ENCODE measurements at regions not wholly inside any gene's neighbourhood (a gene's known extent, or its start where the extent isn't known, plus 50 kb on each side); places are given as distances from the start of the nearest gene placed in this dataset.

- Mint-ChIP-seq H3K4me1 (no peaks in the 10 kb centered on the region), H3K27ac (ENCODE audit: unreplicated experiment) (no peak overlapping the region), H3K4me3 (no peak overlapping the region), H3K9me3 (peaks cover 2% of the 10 kb centered on the region), H3K27me3 (ENCODE audit: low read depth) (no peaks in the 10 kb centered on the region), H3K36me3 (ENCODE audit: low read depth) (no peaks in the 10 kb centered on the region)
- no peak for DNase-seq (ENCODE audit: low read depth, low spot score)
- no peak for TF ChIP-seq CTCF (conservative IDR thresholded peaks at IDR 0.05)
These were observed 167.4 kb upstream of the SMAD3 start for GRCh38 chr15:66897971-66898370.

- peaks cover 2% of the 10 kb centered on the region for H3K9me3 Mint-ChIP-seq
- TF ChIP-seq CTCF (conservative IDR thresholded peaks at IDR 0.05): no peak
- H3K27ac Mint-ChIP-seq (ENCODE audit: unreplicated experiment): no peak overlapping the region
- H3K27me3 Mint-ChIP-seq (ENCODE audit: low read depth): no peaks in the 10 kb centered on the region
- H3K4me1 Mint-ChIP-seq: no peaks in the 10 kb centered on the region
- no peaks in the 10 kb centered on the region for H3K36me3 Mint-ChIP-seq (ENCODE audit: low read depth)
- H3K4me3 Mint-ChIP-seq: no peak overlapping the region
- DNase-seq (ENCODE audit: low read depth, low spot score): no peak
These were observed 166.6 kb upstream of the SMAD3 start for GRCh38 chr15:66898656-66899386.

GRCh38 chr15:66899555-66900350 lies 165.6 kb upstream of the SMAD3 start:
- H3K9me3 Mint-ChIP-seq: peaks cover 2% of the 10 kb centered on the region
- H3K4me1 Mint-ChIP-seq: no peaks in the 10 kb centered on the region
- no peak for DNase-seq (ENCODE audit: low read depth, low spot score)
- H3K36me3 Mint-ChIP-seq (ENCODE audit: low read depth): no peaks in the 10 kb centered on the region
- H3K4me3 Mint-ChIP-seq: no peak overlapping the region
- H3K27ac Mint-ChIP-seq (ENCODE audit: unreplicated experiment): no peak overlapping the region
- no peaks in the 10 kb centered on the region for H3K27me3 Mint-ChIP-seq (ENCODE audit: low read depth)
- no peak for TF ChIP-seq CTCF (conservative IDR thresholded peaks at IDR 0.05)

- Mint-ChIP-seq H3K4me1 (no peaks in the 10 kb centered on the region), H3K36me3 (ENCODE audit: low read depth) (no peaks in the 10 kb centered on the region), H3K27ac (ENCODE audit: unreplicated experiment) (no peak overlapping the region), H3K27me3 (ENCODE audit: low read depth) (no peaks in the 10 kb centered on the region), H3K9me3 (peaks cover 2% of the 10 kb centered on the region), H3K4me3 (no peak overlapping the region)
- TF ChIP-seq CTCF (conservative IDR thresholded peaks at IDR 0.05): no peak
- no peak for DNase-seq (ENCODE audit: low read depth, low spot score)
These were observed 164.7 kb upstream of the SMAD3 start for GRCh38 chr15:66900586-66901310.

GRCh38 chr15:66901336-66902100 lies 163.9 kb upstream of the SMAD3 start:
- H3K4me3 Mint-ChIP-seq: no peak overlapping the region
- H3K27me3 Mint-ChIP-seq (ENCODE audit: low read depth): no peaks in the 10 kb centered on the region
- no peak for DNase-seq (ENCODE audit: low read depth, low spot score)
- H3K9me3 Mint-ChIP-seq: peaks cover 5% of the 10 kb centered on the region
- no peak overlapping the region for H3K27ac Mint-ChIP-seq (ENCODE audit: unreplicated experiment)
- peaks cover 2% of the 10 kb centered on the region for H3K4me1 Mint-ChIP-seq
- TF ChIP-seq CTCF (conservative IDR thresholded peaks at IDR 0.05): no peak
- H3K36me3 Mint-ChIP-seq (ENCODE audit: low read depth): no peaks in the 10 kb centered on the region

Data from neural crest cell (in vitro differentiated cells).